Right lobe of liver (tissue), 4 donors: ENCODE measurements at regions not wholly inside any gene's neighbourhood (a gene's known extent, or its start where the extent isn't known, plus 50 kb on each side); places are given as distances from the start of the nearest gene placed in this dataset.

Experiments
- POLR2A ChIP-seq: fragments of 450-650 bp; IDR thresholded peaks from one replicate; pipeline ENCODE4 v1.6.1; 2017; ENCODE audit warnings: antibody characterized with exemption, mild to moderate bottlenecking
- TF ChIP-seq, protein P1 (sequence below), 4 donors: fragments of 200-600 bp in 3 of 4; fragments of 450-650 bp in 1 of 4; IDR thresholded peaks; one replicate each; pipeline versions ENCODE4 v1.5.1 to v1.8.0; 2016 to 2022; ENCODE audit warnings: antibody characterized with exemption in 4 of 4, mild to moderate bottlenecking in 2 of 4
- donor health status: DM: no; HTN: no; CAD: no.
- donor health status: DM: no; HTN: no; CAD: no.
- donor health status: DM: no; HTN: yes; CAD: no.

DNA sequence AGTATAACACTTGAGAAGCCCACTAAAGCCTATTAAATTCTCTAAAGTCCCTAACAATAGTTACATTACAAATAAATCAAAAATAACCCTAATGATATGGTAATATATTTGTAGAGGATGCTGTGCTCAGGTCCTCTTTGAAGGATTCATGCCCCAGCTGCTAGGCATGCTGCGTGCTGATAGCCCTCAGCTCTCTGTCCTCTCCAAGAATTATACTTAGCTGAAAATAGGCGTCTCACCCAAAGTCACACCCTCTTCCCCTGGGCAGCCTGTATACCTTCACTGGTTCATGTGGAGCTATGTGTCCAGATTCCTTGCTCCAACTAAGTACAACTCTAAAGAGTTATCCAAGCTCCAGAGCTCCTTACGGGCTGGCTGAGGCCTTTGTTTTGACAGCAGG, 312.5 kb upstream of the ZNF385D start:
- TF ChIP-seq, protein P1, sequence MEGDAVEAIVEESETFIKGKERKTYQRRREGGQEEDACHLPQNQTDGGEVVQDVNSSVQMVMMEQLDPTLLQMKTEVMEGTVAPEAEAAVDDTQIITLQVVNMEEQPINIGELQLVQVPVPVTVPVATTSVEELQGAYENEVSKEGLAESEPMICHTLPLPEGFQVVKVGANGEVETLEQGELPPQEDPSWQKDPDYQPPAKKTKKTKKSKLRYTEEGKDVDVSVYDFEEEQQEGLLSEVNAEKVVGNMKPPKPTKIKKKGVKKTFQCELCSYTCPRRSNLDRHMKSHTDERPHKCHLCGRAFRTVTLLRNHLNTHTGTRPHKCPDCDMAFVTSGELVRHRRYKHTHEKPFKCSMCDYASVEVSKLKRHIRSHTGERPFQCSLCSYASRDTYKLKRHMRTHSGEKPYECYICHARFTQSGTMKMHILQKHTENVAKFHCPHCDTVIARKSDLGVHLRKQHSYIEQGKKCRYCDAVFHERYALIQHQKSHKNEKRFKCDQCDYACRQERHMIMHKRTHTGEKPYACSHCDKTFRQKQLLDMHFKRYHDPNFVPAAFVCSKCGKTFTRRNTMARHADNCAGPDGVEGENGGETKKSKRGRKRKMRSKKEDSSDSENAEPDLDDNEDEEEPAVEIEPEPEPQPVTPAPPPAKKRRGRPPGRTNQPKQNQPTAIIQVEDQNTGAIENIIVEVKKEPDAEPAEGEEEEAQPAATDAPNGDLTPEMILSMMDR (IDR thresholded peaks at IDR 0.05): no peak
- TF ChIP-seq POLR2A: no peak
